ENCODE measurements at regions not wholly inside any gene's neighbourhood (a gene's known extent, or its start where the extent isn't known, plus 50 kb on each side); places are given as distances from the start of the nearest gene placed in this dataset.

DNA sequence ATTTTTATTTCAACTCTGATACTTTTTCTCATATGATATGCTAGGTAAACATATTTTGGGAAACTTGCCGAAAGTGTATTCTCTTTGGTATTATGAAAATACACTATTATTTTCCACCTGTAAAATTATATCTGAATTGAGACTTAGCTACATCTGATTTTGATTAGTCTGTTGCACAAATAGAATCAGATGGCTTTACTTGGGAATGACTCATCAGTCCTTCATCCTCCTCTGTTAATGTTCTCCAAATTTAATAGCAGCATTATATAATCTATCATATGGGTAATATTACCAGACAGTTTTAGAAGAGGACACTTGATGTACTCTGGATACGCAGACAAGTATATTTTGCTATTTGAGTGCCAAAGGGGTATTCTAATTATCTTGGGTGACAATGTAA, 245.3 kb downstream of the CTH start:
- WGBS, 2 donors, result 85% methylated on average over 2 of the region's 2 CpGs
- no peak overlapping the region for H3K4me3 ChIP-seq (replicated peaks in 1 of 3)
- H3K36me3 ChIP-seq, result no peaks in the 10 kb centered on the region
- intact Hi-C loops (cut with DNase I), result no loop called here
- TF ChIP-seq, protein P1, sequence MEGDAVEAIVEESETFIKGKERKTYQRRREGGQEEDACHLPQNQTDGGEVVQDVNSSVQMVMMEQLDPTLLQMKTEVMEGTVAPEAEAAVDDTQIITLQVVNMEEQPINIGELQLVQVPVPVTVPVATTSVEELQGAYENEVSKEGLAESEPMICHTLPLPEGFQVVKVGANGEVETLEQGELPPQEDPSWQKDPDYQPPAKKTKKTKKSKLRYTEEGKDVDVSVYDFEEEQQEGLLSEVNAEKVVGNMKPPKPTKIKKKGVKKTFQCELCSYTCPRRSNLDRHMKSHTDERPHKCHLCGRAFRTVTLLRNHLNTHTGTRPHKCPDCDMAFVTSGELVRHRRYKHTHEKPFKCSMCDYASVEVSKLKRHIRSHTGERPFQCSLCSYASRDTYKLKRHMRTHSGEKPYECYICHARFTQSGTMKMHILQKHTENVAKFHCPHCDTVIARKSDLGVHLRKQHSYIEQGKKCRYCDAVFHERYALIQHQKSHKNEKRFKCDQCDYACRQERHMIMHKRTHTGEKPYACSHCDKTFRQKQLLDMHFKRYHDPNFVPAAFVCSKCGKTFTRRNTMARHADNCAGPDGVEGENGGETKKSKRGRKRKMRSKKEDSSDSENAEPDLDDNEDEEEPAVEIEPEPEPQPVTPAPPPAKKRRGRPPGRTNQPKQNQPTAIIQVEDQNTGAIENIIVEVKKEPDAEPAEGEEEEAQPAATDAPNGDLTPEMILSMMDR (IDR thresholded peaks at IDR 0.05), result no peak
- TF ChIP-seq POLR2A (IDR thresholded peaks at IDR 0.05), result no peak
- H3K27ac ChIP-seq, result no peak overlapping the region
- no peaks in the 10 kb centered on the region for H3K4me1 ChIP-seq
- no peak for DNase-seq
- no peaks in the 10 kb centered on the region for H3K27me3 ChIP-seq
- H3K9me3 ChIP-seq, result no peaks in the 10 kb centered on the region

DNA sequence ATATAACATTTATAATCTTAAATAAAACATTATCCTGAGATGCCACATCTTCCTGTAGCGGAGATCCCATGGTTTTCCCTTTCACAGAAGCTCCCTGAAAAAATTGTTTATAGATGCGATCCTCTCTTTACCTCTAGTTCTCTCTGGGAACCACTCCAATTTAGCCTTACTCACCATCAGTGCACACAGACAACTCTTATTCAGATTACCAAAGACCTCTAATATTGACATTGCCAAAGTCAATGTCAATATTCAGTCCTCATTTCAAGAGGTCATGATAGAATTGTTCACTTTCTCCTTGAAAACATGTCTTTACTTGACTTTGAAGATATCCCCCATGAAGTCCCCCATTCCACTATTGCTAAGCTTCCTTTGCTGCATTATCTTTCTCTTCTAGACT, 248.8 kb downstream of the CTH start:
- 79 to 88% methylated on average over 2 of the region's 2 CpGs for WGBS, 2 donors
- no peak for DNase-seq
- Histone ChIP-seq H3K4me3 (replicated peaks in 1 of 3) (no peak overlapping the region), H3K9me3 (no peaks in the 10 kb centered on the region), H3K27me3 (no peaks in the 10 kb centered on the region), H3K27ac (no peak overlapping the region), H3K36me3 (no peaks in the 10 kb centered on the region), H3K4me1 (no peaks in the 10 kb centered on the region)
- TF ChIP-seq, protein P1 (IDR thresholded peaks at IDR 0.05), result no peak
- TF ChIP-seq POLR2A (IDR thresholded peaks at IDR 0.05), result no peak
- intact Hi-C loops (cut with DNase I), result no loop called here

GRCh38 chr1:70666381-70667140, 255.5 kb downstream of the CTH start:
- TF ChIP-seq POLR2A (IDR thresholded peaks at IDR 0.05), result no peak
- TF ChIP-seq, protein P1 (IDR thresholded peaks at IDR 0.05), result no peak
- Histone ChIP-seq H3K27me3 (no peaks in the 10 kb centered on the region), H3K36me3 (no peaks in the 10 kb centered on the region), H3K27ac (no peak overlapping the region), H3K9me3 (no peaks in the 10 kb centered on the region), H3K4me3 (replicated peaks in 1 of 3) (no peak overlapping the region), H3K4me1 (no peaks in the 10 kb centered on the region)
- intact Hi-C loops (cut with DNase I), result no loop called here
- no peak for DNase-seq
- 60 to 61% methylated on average over 8 of the region's 8 CpGs for WGBS, 2 donors

GRCh38 chr1:70667494-70668170, 256.6 kb downstream of the CTH start:
- intact Hi-C loops (cut with DNase I), result no loop called here
- Histone ChIP-seq H3K36me3 (no peaks in the 10 kb centered on the region), H3K4me3 (replicated peaks in 1 of 3) (no peak overlapping the region), H3K27me3 (no peaks in the 10 kb centered on the region), H3K4me1 (no peaks in the 10 kb centered on the region), H3K27ac (no peak overlapping the region), H3K9me3 (no peaks in the 10 kb centered on the region)
- no peak for DNase-seq
- TF ChIP-seq, protein P1 (IDR thresholded peaks at IDR 0.05), result no peak
- no peak for TF ChIP-seq POLR2A (IDR thresholded peaks at IDR 0.05)

DNA sequence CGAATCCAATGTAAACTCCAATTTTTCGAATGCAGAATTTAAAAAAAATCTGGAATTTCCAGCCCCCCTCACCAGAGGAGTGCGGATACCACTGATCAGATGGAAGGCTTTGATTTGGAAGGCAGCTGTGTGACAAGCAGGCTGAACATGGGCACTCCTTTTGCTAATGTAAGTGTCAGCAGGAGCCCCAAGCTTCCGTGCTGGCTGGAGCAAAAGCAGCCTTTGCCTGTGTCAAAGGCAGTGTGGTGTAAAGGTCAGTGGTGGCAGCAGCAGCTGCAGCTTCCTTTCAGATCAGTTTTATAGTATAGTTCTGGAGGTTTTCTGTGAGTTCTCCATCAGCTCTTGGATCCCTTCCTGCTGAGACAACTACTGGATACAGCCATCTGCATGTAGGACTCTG, 259.9 kb downstream of the CTH start:
- no peak for DNase-seq
- H3K4me3 ChIP-seq (replicated peaks in 1 of 3), result no peak overlapping the region
- 71 to 72% methylated on average over 4 of the region's 4 CpGs for WGBS, 2 donors
- H3K9me3 ChIP-seq, result no peaks in the 10 kb centered on the region
- TF ChIP-seq, protein P1 (IDR thresholded peaks at IDR 0.05), result no peak
- TF ChIP-seq POLR2A (IDR thresholded peaks at IDR 0.05), result no peak
- H3K4me1 ChIP-seq, result no peaks in the 10 kb centered on the region
- H3K27ac ChIP-seq, result no peak overlapping the region
- H3K27me3 ChIP-seq, result no peaks in the 10 kb centered on the region
- no peaks in the 10 kb centered on the region for H3K36me3 ChIP-seq
- intact Hi-C loops (cut with DNase I), result no loop called here

Measured in thyroid gland (tissue), 4 donors.